SH-SY5Y (cell line): ENCODE measurements at regions not wholly inside any gene's neighbourhood (a gene's known extent, or its start where the extent isn't known, plus 50 kb on each side); places are given as distances from the start of the nearest gene placed in this dataset.

ENCODE experiments used
- GATA2 ChIP-seq: IDR thresholded peaks from 2 replicates; pipeline ENCODE4 v1.6.1; 2011; ENCODE audit warnings: mild to moderate bottlenecking, low read depth, low read length
- GATA3 ChIP-seq: IDR thresholded peaks from 2 replicates; pipeline ENCODE4 v1.6.1; 2011; ENCODE audit warnings: low read depth, mild to moderate bottlenecking, low read length, moderate library complexity

DNA sequence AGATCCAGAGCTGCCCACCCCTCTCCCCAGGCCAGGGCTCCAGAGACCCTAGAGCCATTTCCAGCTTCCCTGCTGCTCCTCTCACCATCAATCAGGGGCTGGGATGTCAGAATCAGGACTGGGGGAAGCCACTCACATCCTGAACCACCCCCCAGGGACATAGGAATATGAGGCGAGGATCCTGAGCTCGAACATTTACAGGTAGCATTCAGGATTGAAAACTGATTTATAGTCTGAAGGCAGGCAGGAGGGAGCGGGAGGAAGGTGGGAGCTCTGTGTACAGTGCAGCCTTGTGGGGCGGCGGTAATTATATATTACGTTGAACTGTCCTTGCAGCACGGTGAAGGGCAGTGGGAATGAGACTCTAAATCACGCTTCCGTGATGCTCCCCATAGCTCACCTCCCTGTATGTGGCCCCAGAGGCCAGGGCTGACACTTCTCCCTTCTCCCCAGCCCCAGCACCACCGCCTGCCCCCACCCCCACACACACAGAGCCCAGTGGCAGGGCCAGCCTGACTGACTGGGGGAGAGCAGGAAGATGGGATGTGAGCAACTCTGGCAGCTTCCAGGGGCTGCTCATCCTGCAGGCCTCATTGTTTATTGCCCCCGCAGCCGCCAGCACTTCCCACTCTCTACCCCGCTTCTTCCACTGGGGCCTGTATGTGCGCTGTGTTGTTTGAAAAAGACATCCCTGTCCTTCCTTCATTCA, 76.0 kb upstream of the HSPA9 start:
- TF ChIP-seq GATA2: no peak
- TF ChIP-seq GATA3: no peak
